Skeletal muscle tissue (tissue), 3 donors: ENCODE measurements at regions not wholly inside any gene's neighbourhood (a gene's known extent, or its start where the extent isn't known, plus 50 kb on each side); places are given as distances from the start of the nearest gene placed in this dataset.

Experiments
- H3K27ac ChIP-seq: one replicate; pipeline ENCODE4 v1.7.0; 2013; ENCODE audit warnings: mild to moderate bottlenecking, low read depth, low read length, inconsistent platforms
- H3K27me3 ChIP-seq, 3 donors: one replicate each; pipeline ENCODE4 v1.7.0; 2013; ENCODE audit warnings: low read length in 3 of 3; ENCODE audit not compliant: control insufficient read depth in 3 of 3, insufficient read depth in 3 of 3
- H3K36me3 ChIP-seq, 3 donors: one replicate each; pipeline ENCODE4 v1.7.0; 2013; ENCODE audit warnings: low read length in 3 of 3; ENCODE audit not compliant: control insufficient read depth in 3 of 3, insufficient read depth in 3 of 3
- H3K4me1 ChIP-seq, 3 donors: one replicate each; pipeline ENCODE4 v1.7.0; 2013; ENCODE audit warnings: low read length in 3 of 3, mild to moderate bottlenecking in 3 of 3; ENCODE audit not compliant: control insufficient read depth in 3 of 3, insufficient read depth in 3 of 3
- H3K4me3 ChIP-seq, 3 donors: one replicate each; pipeline ENCODE4 v1.7.0; 2013; ENCODE audit warnings: low read length in 3 of 3
- H3K9ac ChIP-seq, 3 donors: one replicate each; pipeline ENCODE4 v1.7.0; 2013; ENCODE audit warnings: low read length in 3 of 3, mild to moderate bottlenecking in 3 of 3, moderate library complexity in 2 of 3, low read depth in 1 of 3
- H3K9me3 ChIP-seq, 3 donors: one replicate each; pipeline ENCODE4 v1.7.0; 2013; ENCODE audit warnings: low read length in 3 of 3; ENCODE audit not compliant: control insufficient read depth in 3 of 3
- donor health status: Osteomylitis.

DNA sequence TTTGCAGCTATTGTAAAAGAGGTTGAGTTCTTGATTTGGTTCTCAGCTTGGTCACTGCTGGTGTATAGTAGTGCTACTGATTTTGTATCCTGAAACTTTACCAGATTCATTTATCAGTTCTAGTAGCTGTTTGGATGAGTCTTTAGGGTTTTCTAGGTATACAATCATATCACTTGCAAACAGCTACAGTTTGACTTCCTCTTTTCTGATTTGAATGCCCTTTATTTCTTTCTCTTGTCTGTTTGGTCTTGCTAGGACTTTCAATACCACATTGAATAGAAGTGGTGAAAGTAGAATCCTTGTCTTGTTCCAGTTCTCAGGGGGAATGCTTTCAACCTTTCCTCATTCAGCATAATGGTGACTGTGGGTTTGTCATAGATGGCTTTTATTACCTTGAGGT lies 210.5 kb upstream of the DPP10 start:
- Histone ChIP-seq H3K9ac (no peak overlapping the region), H3K27me3 (no peaks in the 10 kb centered on the region), H3K36me3 (no peaks in the 10 kb centered on the region), H3K27ac (no peak overlapping the region), H3K4me1 (no peaks in the 10 kb centered on the region), H3K9me3 (no peaks in the 10 kb centered on the region), H3K4me3 (no peak overlapping the region)

DNA sequence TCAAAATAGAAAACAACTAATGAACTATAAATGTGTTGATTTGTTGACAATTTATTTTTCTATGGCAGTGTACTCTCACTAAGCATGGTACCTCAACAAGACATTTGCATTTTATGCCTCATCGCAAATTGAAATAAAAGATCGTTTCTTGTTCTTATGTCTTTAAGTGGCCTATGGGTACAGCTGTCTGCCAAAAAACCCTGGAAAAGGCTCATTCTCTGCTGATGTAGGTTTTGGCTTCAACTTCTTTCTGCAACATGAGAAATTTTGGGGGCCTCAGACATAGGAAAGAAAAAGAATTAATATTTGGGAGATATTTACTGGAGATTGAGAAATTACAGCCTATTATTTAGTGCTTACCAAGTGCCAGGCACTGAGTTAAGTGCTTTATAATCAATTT lies 205.1 kb upstream of the DPP10 start:
- Histone ChIP-seq H3K4me3 (no peak overlapping the region), H3K9ac (no peak overlapping the region)

DNA sequence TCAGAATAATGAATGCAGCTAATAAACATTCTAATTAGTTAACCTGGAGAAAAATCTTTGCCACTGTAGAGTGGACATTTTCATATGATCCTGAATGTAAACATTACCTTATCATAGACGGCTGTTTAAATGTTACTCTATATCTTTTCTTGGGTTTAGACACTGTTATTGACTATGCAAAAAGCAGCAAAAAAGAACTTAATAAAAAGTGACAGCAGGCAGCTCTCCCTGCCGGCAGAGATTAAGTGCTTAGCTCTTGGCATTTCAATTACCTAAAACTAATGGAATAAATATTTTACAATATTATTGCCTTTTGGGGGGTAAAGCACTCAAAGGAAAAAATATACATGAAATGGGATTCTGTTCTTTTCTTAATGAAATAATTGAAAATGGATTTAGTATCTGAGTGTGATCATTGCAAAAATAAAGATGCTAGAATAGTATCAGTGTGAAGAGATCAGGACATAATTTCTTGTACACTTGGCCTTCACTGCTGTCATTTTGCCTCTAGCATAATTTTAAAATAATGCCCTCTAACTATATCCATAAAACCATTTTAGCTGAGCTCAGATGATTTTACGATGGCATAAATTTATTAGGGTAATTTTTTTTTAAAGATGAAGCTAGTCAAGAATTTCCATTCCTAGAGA lies 203.4 kb upstream of the DPP10 start:
- Histone ChIP-seq H3K4me1 (no peaks in the 10 kb centered on the region), H3K9ac (no peak overlapping the region), H3K27ac (no peak overlapping the region), H3K4me3 (no peak overlapping the region), H3K36me3 (no peaks in the 10 kb centered on the region), H3K27me3 (no peaks in the 10 kb centered on the region), H3K9me3 (no peaks in the 10 kb centered on the region)

More for the DNA sequence above, 205.1 kb upstream of the DPP10 start:
- H3K27ac ChIP-seq, result no peak overlapping the region
- no peaks in the 10 kb centered on the region for H3K36me3 ChIP-seq
- no peaks in the 10 kb centered on the region for H3K27me3 ChIP-seq
- H3K9me3 ChIP-seq, result no peaks in the 10 kb centered on the region
- H3K4me1 ChIP-seq, result no peaks in the 10 kb centered on the region

DNA sequence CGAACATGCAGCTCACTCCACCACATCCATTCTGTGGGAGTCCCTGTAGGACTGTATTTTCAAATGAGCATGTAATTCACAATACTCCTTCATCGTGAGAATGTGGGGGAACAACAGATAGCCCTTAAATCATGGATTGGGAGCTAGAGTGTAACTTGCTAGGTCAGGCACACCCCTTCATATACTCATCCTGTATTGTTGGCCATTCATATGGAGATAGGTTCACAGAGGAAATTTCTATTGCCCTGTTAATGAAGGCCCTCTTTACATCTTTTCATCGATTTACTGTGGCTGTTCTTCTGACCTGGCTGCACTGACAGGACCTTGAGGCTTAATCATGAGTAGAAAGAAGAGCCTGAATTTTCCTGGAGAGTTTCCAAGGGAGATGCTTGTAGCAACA lies 193.8 kb upstream of the DPP10 start:
- no peaks in the 10 kb centered on the region for H3K36me3 ChIP-seq
- H3K4me3 ChIP-seq, result no peak overlapping the region
- no peaks in the 10 kb centered on the region for H3K27me3 ChIP-seq
- H3K9ac ChIP-seq, result no peak overlapping the region
- no peaks in the 10 kb centered on the region for H3K4me1 ChIP-seq
- H3K27ac ChIP-seq, result no peak overlapping the region
- no peaks in the 10 kb centered on the region for H3K9me3 ChIP-seq

DNA sequence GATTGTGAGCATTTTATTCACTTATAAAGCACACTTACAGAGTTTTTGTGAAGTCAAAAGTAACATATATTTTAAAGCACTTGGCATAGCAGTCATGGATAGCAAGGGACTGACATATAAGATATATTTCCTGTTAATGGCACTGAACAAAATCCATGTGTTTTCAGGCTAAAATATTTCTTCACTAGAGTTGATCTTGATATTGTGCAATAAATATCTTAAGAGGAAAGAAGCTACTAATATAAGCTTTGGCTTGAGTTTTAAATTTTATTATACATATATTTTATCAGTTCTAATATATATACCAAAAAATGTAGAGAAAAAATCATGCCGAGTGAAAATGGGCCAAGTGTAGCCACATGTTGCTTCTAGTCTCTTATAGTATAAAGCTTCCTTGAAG lies 189.7 kb upstream of the DPP10 start:
- H3K9ac ChIP-seq, result no peak overlapping the region
- no peak overlapping the region for H3K27ac ChIP-seq
- no peak overlapping the region for H3K4me3 ChIP-seq
- no peaks in the 10 kb centered on the region for H3K4me1 ChIP-seq
- no peaks in the 10 kb centered on the region for H3K36me3 ChIP-seq
- no peaks in the 10 kb centered on the region for H3K27me3 ChIP-seq
- no peaks in the 10 kb centered on the region for H3K9me3 ChIP-seq

DNA sequence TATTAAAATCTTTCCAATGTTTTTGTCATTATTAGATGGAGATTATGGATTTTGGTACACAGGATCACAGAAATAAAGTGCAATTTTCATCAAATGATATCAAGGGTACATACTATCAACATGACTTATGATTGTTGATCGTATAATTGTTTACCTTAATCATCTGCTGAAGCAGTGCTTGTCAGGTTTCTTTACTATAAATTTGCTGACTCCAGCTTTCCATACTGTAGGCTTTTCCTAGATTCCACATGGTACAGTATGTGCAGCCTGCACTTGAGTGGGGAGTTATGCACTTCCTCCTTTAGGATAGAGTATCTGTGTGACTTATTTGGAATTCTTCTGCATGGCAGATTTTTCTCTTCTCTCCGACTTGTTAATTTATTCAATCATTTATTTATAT lies 187.6 kb upstream of the DPP10 start:
- H3K9ac ChIP-seq, result no peak overlapping the region
- H3K27ac ChIP-seq, result no peak overlapping the region
- H3K4me3 ChIP-seq, result no peak overlapping the region
- H3K27me3 ChIP-seq, result no peaks in the 10 kb centered on the region
- H3K9me3 ChIP-seq, result no peaks in the 10 kb centered on the region
- H3K4me1 ChIP-seq, result no peaks in the 10 kb centered on the region
- no peaks in the 10 kb centered on the region for H3K36me3 ChIP-seq

DNA sequence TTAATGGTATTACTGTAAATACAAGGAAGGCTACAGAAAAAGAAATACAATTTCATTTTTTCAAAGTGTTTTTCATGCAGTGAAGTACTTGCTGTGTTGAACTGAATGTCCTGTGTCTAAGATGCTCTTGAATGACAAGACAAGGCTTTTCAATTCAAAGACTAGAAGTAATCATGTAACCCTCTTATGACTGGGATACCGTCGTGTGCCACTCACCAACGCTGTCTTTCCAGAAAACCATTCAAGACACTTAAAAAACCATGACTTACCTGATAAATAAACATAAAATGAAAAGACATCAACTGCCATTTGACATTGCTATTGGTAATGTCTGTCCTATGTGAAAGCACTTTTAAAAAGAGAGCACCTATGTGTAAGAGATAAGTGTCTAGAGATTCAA lies 183.1 kb upstream of the DPP10 start:
- H3K4me3 ChIP-seq, result no peak overlapping the region
- H3K36me3 ChIP-seq, result no peaks in the 10 kb centered on the region
- no peak overlapping the region for H3K9ac ChIP-seq
- H3K4me1 ChIP-seq, result no peaks in the 10 kb centered on the region
- H3K27ac ChIP-seq, result no peak overlapping the region
- no peaks in the 10 kb centered on the region for H3K9me3 ChIP-seq
- no peaks in the 10 kb centered on the region for H3K27me3 ChIP-seq

DNA sequence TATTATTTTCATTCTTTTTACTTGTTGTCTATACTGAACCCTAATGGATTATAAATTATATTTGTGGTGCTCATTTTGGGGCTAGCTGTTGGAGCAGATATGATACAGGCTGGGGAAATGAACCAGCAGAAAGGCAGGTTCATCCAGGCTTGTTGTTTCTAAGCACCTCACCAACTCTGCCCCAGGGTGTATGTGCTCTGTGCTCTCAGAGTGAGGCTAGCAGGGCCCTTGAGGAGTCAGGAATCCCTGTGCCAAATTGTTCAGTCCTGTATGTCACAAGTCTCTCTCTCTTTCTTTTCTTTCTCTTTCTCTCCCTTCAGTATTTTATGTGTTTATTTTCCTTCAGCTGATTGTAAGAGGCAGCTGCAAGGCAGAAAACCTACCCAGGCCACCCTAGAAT lies 181.1 kb upstream of the DPP10 start:
- no peaks in the 10 kb centered on the region for H3K36me3 ChIP-seq
- no peak overlapping the region for H3K27ac ChIP-seq
- H3K4me3 ChIP-seq, result no peak overlapping the region
- no peak overlapping the region for H3K9ac ChIP-seq
- no peaks in the 10 kb centered on the region for H3K9me3 ChIP-seq
- H3K27me3 ChIP-seq, result no peaks in the 10 kb centered on the region
- H3K4me1 ChIP-seq, result no peaks in the 10 kb centered on the region

DNA sequence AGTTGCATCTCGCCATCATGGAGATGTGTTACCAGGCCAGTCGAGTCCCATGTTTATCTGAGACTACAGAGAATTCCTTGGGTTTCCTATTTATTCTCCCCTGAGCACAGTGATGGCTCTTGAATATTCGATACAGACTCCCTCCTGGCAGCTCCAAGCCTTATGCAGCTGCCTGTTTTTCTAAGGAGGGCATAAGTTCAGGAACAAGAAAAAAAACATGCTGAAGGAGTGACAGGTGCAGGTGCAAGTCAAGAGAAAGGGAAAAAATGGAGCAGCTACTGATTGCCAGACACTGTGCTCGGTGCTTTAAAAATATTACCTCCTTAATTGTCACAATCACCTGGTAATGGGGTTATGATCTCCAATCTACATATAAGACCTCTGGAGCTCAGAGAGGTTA lies 177.2 kb upstream of the DPP10 start:
- H3K4me1 ChIP-seq, result no peaks in the 10 kb centered on the region
- no peaks in the 10 kb centered on the region for H3K27me3 ChIP-seq
- no peak overlapping the region for H3K27ac ChIP-seq
- no peaks in the 10 kb centered on the region for H3K36me3 ChIP-seq
- no peak overlapping the region for H3K9ac ChIP-seq
- H3K9me3 ChIP-seq, result no peaks in the 10 kb centered on the region
- no peak overlapping the region for H3K4me3 ChIP-seq

DNA sequence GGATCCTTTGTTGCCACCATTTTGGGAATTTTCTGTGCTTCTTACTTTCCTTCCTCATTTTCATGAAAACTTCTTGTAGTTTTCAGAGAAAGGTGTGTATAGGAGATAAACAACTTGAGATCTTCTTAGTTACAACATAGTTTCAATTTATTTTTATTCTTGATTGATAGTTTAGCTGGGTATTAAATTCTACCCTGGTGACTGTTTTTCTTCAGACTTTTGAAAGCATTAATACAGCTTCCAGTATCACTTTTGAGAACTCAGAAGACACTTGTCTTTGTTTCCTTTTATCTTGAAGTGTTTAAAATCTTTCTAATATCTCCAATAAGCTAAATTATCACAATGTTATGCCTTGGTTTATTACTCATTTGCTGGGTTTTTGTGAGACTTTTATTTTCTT lies 167.5 kb upstream of the DPP10 start:
- H3K9ac ChIP-seq, result no peak overlapping the region
- H3K4me3 ChIP-seq, result no peak overlapping the region
- H3K4me1 ChIP-seq, result no peaks in the 10 kb centered on the region
- no peaks in the 10 kb centered on the region for H3K27me3 ChIP-seq
- peaks cover 0 to 4% (median 0%) of the 10 kb centered on the region in 3 donors for H3K9me3 ChIP-seq
- no peak overlapping the region for H3K27ac ChIP-seq
- H3K36me3 ChIP-seq, result no peaks in the 10 kb centered on the region

DNA sequence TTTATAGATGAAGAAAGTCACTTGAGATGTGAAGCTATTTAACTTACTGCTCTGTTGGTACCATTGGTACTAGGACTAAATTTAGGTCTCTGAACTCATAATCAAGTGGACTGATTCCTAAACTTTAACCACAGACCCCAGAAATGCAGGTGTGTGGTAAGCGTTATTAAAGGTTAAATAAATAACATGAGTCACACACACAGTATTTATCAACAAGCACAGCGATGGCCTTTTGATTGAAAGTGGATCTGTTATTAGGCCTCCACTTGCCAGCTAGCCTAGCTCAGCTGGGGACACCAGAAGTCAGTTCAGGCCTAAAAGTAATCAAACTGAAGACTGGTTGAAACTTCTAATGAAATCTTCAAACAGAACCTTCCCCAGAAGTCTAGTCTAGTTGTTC lies 161.3 kb upstream of the DPP10 start:
- H3K9me3 ChIP-seq, result no peaks in the 10 kb centered on the region
- no peak overlapping the region for H3K27ac ChIP-seq
- H3K9ac ChIP-seq, result no peak overlapping the region
- no peaks in the 10 kb centered on the region for H3K36me3 ChIP-seq
- H3K4me3 ChIP-seq, result no peak overlapping the region
- no peaks in the 10 kb centered on the region for H3K27me3 ChIP-seq
- no peaks in the 10 kb centered on the region for H3K4me1 ChIP-seq
